Mesothelial cell of epicardium (in vitro differentiated cells): ENCODE measurements at regions not wholly inside any gene's neighbourhood (a gene's known extent, or its start where the extent isn't known, plus 50 kb on each side); places are given as distances from the start of the nearest gene placed in this dataset.

Experiments used
- DNase-seq, 2 experiments: peaks; one replicate each; pipeline ENCODE4 v3.0.0; 2021; ENCODE audit warnings: low spot score in 2 of 2; ENCODE audit not compliant: unreplicated experiment in 2 of 2
- H3K27ac Mint-ChIP-seq: 2 replicates; pipeline ENCODE4 v1.8.0; 2021; ENCODE audit warnings: mixed read lengths
- H3K27me3 Mint-ChIP-seq: 2 replicates; pipeline ENCODE4 v1.8.0; 2021; ENCODE audit warnings: low read depth, mixed read lengths
- H3K36me3 Mint-ChIP-seq: 2 replicates; pipeline ENCODE4 v1.8.0; 2021; ENCODE audit warnings: mixed read lengths
- H3K4me1 Mint-ChIP-seq: 2 replicates; pipeline ENCODE4 v1.8.0; 2021; ENCODE audit warnings: mixed read lengths
- H3K4me3 Mint-ChIP-seq: 2 replicates; pipeline ENCODE4 v1.8.0; 2021; ENCODE audit warnings: mild to moderate bottlenecking, moderate library complexity, mixed read lengths
- H3K9me3 Mint-ChIP-seq: 2 replicates; pipeline ENCODE4 v1.8.0; 2021; ENCODE audit warnings: mixed read lengths
- TF ChIP-seq, protein P1 (sequence below): fragments of 200-600 bp; sonication (generic); IDR thresholded peaks from one replicate; pipeline ENCODE4 v1.5.0; 2021; ENCODE audit warnings: antibody characterized with exemption; ENCODE audit not compliant: unreplicated experiment

GRCh38 chr3:87461443-87461842 is 185.1 kb upstream of the POU1F1 start:
- Mint-ChIP-seq H3K9me3 (peaks cover 12% of the 10 kb centered on the region), H3K27ac (no peak overlapping the region), H3K4me1 (no peaks in the 10 kb centered on the region), H3K4me3 (no peak overlapping the region), H3K36me3 (no peaks in the 10 kb centered on the region), H3K27me3 (no peaks in the 10 kb centered on the region)
- TF ChIP-seq, protein P1, sequence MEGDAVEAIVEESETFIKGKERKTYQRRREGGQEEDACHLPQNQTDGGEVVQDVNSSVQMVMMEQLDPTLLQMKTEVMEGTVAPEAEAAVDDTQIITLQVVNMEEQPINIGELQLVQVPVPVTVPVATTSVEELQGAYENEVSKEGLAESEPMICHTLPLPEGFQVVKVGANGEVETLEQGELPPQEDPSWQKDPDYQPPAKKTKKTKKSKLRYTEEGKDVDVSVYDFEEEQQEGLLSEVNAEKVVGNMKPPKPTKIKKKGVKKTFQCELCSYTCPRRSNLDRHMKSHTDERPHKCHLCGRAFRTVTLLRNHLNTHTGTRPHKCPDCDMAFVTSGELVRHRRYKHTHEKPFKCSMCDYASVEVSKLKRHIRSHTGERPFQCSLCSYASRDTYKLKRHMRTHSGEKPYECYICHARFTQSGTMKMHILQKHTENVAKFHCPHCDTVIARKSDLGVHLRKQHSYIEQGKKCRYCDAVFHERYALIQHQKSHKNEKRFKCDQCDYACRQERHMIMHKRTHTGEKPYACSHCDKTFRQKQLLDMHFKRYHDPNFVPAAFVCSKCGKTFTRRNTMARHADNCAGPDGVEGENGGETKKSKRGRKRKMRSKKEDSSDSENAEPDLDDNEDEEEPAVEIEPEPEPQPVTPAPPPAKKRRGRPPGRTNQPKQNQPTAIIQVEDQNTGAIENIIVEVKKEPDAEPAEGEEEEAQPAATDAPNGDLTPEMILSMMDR = no peak
- no peak for DNase-seq

- no peaks in the 10 kb centered on the region for H3K36me3 Mint-ChIP-seq
- no peak overlapping the region for H3K27ac Mint-ChIP-seq
- no peak for DNase-seq
- peaks cover 8% of the 10 kb centered on the region for H3K9me3 Mint-ChIP-seq
- TF ChIP-seq, protein P1 = no peak
- no peaks in the 10 kb centered on the region for H3K4me1 Mint-ChIP-seq
- H3K4me3 Mint-ChIP-seq = no peak overlapping the region
- H3K27me3 Mint-ChIP-seq = no peaks in the 10 kb centered on the region
Observed at GRCh38 chr3:87461036-87461435, 184.7 kb upstream of the POU1F1 start.

DNA sequence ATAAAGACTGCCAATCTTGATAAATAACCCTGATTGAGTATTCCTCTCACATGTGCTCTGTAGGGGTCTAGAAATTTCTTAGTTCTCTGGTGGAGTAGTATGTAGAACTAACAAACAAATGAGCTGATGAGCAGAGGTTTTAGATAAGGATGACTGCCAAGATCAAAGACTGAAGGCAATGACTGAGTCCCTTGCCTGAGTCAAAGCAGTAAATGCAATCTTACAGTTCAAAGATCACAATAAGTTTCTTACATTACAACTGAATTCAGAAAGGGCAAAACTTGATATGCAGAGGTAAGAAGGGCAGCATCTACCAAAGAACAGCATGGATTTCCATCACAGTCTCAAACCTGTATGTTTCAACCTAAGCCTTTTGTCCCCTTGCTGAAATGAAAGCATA is 172.2 kb upstream of the POU1F1 start:
- TF ChIP-seq, protein P1 = no peak
- no peak overlapping the region for H3K4me3 Mint-ChIP-seq
- no peaks in the 10 kb centered on the region for H3K4me1 Mint-ChIP-seq
- H3K9me3 Mint-ChIP-seq = peaks cover 18% of the 10 kb centered on the region
- peaks cover 4% of the 10 kb centered on the region for H3K27me3 Mint-ChIP-seq
- DNase-seq = no peak
- H3K27ac Mint-ChIP-seq = no peak overlapping the region
- H3K36me3 Mint-ChIP-seq = no peaks in the 10 kb centered on the region

GRCh38 chr3:87446849-87447387 is 170.5 kb upstream of the POU1F1 start:
- TF ChIP-seq, protein P1 = no peak
- peaks cover 18% of the 10 kb centered on the region for H3K9me3 Mint-ChIP-seq
- H3K27me3 Mint-ChIP-seq = no peaks in the 10 kb centered on the region
- no peaks in the 10 kb centered on the region for H3K36me3 Mint-ChIP-seq
- H3K4me3 Mint-ChIP-seq = no peak overlapping the region
- no peaks in the 10 kb centered on the region for H3K4me1 Mint-ChIP-seq
- H3K27ac Mint-ChIP-seq = no peak overlapping the region
- DNase-seq = no peak

DNA sequence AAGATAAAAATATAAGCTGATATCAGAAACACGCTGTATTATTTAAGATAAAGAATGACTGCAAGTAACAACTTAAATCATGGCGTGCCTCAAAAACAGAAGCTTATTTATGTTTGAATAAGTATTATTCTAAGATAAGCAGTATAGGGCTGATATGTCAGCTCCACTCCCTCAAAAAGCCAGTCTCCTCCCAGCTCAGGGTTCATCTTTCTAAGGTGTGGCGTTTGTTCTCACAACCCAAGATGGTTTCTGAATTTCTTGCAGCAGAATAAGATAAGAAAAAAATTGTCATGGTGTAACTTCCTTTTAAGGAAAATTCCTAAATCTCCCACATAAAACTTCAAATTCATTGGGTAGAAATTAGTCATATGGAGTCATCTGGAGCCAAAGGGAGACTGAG is 166.1 kb upstream of the POU1F1 start:
- H3K27ac Mint-ChIP-seq = no peak overlapping the region
- no peaks in the 10 kb centered on the region for H3K27me3 Mint-ChIP-seq
- no peaks in the 10 kb centered on the region for H3K36me3 Mint-ChIP-seq
- H3K9me3 Mint-ChIP-seq = peaks cover 14% of the 10 kb centered on the region
- H3K4me3 Mint-ChIP-seq = no peak overlapping the region
- peaks cover 6% of the 10 kb centered on the region for H3K4me1 Mint-ChIP-seq
- no peak for DNase-seq
- TF ChIP-seq, protein P1 = no peak

- no peak overlapping the region for H3K4me3 Mint-ChIP-seq
- TF ChIP-seq, protein P1 = no peak
- DNase-seq = no peak
- H3K27me3 Mint-ChIP-seq = no peaks in the 10 kb centered on the region
- H3K36me3 Mint-ChIP-seq = no peaks in the 10 kb centered on the region
- H3K4me1 Mint-ChIP-seq = peaks cover 11% of the 10 kb centered on the region
- H3K27ac Mint-ChIP-seq = no peak overlapping the region
- H3K9me3 Mint-ChIP-seq = no peaks in the 10 kb centered on the region
Observed at GRCh38 chr3:87437765-87438164, 161.4 kb upstream of the POU1F1 start.
